ENCODE measurements at regions not wholly inside any gene's neighbourhood (a gene's known extent, or its start where the extent isn't known, plus 50 kb on each side); places are given as distances from the start of the nearest gene placed in this dataset.

DNA sequence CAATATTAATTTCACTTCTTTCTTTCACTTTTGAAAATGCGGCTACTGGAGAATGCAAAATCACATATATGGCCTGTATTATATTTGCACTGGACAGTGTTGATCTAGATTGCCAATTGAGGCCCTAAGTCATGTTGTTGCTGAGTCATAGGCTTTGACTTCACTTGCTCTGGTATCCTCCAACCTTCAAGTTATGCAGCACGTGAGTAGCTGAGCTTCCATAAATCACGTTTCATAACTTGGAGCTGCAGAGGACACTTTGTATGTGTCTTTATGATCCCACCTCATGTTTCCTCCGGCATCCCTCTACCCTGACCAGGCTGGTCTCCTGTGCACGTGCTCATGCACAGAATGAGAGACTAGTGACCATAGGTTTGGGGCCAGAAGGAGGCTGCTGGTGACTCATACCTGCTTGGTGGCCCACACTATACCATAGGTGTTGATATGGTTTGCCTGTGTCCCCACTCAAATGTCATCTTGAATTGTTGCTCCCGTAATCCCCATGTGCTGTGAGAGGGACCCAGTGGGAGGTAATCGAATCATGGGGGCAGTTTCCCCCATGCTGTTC is 103.0 kb upstream of the TSPAN2 start:
- TF ChIP-seq ZFP3 (CRISPR knock-in tag; IDR thresholded peaks at IDR 0.05) (no peak), TOX (CRISPR knock-in tag; IDR thresholded peaks at IDR 0.05; ENCODE audit: borderline replicate concordance) (no peak), ZC3H10 (CRISPR knock-in tag; IDR thresholded peaks at IDR 0.05) (no peak)

Data from SK-N-SH treated with all-trans-retinoic acid at 6 μM for 48 hours (cell line).